Islet of Langerhans (tissue), 1 donor: ENCODE measurements at regions not wholly inside any gene's neighbourhood (a gene's known extent, or its start where the extent isn't known, plus 50 kb on each side); places are given as distances from the start of the nearest gene placed in this dataset.
A peak's percentile ranks its signal among the peaks of the same experiment; 100 is the strongest.

Source experiments
- FAIRE-seq: peaks from one replicate; lab custom pipeline; 2011; peaks lifted over from hg19 to GRCh38; lab: Jason Lieb, UNC

DNA sequence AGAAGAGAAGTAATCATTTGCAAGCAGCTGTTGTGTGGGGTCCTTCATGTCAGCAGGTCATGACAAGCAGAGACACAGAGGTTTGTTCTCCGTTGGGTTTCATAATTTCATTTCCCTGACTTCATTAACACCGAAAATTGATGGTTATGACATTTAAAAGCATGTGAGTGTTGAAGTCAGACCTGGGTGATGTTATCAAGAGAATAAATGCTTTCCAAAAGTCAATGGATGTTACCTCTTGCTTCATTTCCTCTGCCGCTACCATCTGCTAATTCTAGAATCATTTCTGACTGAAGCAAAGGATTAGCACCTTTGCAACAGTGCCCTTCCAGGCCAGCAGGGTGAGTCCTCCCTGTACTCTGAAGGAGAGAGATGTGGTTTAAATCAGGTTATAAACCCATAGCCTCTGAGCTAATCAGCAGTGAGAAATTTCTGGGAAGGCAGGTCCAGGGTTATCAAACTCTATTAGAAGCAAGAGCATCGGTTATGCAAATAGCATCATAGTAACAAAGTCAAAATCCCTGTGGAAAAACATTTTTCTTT is 446.2 kb downstream of the PIK3C3 start:
- FAIRE-seq: no peak

DNA sequence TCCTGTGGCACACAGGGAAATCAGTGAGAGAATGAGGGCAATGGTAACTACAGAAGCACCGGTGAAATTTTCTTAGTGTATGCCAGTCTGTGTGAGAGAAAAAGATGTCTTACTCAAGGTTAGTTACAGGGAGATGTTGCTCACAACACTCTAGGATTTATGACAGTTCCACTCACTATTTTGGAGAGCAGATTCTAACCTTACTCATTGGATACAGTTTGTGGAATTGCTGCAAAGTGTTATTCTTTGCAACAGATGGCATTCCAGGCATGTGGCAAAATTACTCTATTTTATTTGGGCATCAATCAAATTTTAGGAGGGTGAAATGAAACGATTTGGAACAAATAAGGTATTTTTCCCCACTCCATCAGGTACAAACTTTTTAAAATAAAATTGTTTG is 449.1 kb downstream of the PIK3C3 start:
- FAIRE-seq: no peak

GRCh38 chr18:42409005-42409404 is 454.0 kb downstream of the PIK3C3 start:
- FAIRE-seq: no peak

DNA sequence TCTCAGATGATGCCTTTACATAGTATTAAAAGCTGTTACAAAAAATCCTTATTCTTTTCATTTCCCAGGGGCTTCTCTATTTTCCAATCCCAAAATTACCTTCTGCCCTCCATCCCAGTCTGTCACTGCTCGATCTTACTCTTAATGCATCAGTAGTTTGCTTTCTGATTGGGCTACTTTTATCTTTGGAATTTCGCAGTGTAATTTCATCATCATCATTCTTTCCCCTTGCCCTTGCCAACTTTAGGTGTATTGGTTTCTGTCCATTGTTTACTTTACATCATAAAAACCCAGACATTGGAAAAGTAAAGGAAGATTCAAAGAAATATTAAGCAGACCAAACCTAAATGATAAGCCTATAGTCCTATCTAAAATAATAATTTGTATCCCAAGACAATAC is 457.2 kb downstream of the PIK3C3 start:
- no peak for FAIRE-seq

- no peak for FAIRE-seq
These were observed 457.9 kb downstream of the PIK3C3 start for GRCh38 chr18:42412896-42413295.

DNA sequence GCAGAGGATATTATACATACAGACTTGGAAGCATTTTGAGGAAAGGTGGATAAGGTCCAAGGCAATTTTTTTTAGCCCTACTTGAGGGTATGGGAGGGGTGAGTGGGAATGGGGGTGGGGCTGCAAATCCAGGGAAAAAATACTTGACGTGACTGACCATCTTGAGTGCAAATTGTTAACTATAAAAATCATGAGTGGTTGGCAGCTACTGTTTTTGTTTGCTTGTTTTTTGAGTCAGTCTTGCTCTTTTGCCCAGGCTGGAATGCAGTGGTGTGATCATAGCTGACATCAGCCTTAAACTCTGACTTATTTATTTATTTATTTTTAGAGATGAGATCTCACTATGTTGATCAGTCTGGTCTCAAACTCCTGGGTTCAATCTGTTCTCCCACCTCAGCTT is 458.8 kb downstream of the PIK3C3 start:
- no peak for FAIRE-seq

DNA sequence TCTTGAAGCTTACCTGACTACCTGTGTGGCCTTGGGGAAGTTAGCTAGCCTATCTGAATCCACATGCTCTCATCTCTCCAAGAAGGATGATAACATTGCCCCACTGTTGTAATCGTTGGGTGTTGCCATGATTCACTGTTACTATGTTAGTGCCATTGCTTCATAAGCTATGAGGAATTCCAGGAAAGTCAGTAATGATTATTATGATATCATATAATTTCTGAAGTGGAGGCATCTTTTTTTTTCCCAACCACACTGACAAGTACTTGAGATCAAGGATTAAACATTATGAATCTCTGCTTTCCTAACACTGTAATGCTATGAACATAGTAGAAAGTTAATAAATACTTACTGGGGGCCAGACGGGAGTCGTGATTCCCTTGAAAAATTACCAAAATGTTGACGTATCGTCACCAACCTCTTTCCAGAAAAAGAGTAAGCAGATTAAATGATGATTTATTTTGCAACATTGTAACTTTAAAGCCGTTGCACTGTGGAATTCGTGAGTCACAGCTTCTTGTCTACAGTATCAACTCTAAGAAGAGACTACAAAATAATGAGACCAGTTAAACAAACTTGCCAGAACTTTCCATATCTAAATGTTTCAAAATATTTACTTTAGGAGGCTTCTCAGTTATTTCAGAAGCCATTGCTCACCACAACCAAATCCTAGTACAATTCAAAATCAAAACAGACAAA is 459.9 kb downstream of the PIK3C3 start:
- peak; percentile 5 for FAIRE-seq

- FAIRE-seq: no peak
These were observed 462.2 kb downstream of the PIK3C3 start for GRCh38 chr18:42417189-42417588.

DNA sequence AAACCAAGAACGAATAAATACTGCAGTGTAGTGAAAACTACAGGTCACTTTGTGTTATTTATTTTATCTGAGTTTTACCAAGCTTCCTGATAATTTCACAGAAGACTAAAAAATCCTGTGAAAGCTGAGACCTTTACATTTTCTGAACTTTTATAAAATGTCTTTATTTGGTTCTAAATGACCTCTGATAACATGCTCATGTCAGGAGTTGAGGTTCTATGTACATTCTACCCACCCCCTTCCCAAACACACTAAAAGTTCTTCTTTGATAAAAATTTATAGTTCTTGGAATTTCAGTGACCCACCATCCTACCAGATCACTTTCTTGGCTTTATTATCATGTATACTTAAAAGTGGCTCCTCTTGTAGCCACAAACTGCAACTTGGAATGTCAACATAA is 463.1 kb downstream of the PIK3C3 start:
- FAIRE-seq: no peak

DNA sequence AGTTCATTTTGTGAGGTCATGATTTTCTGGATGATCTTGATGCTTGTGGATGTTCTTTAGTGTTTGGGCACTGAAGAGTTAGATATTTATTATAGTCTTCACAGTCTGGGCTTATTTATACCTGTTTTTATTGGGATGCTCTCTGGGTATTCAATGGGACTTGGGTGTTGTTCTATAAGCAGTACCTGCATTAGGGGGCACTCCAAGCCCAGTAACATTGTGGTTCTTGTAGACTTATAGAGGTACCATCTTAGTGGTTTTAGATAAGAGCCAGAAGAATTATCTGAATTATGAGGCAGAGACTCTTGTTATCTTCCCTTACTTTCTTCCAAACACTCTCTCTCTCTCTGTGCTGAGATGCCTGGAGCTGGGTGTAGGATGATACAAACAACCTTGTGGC is 470.0 kb downstream of the PIK3C3 start:
- FAIRE-seq: no peak

GRCh38 chr18:42426496-42427015 is 471.5 kb downstream of the PIK3C3 start:
- no peak for FAIRE-seq

- no peak for FAIRE-seq
These were observed 474.2 kb downstream of the PIK3C3 start for GRCh38 chr18:42429196-42429595.

DNA sequence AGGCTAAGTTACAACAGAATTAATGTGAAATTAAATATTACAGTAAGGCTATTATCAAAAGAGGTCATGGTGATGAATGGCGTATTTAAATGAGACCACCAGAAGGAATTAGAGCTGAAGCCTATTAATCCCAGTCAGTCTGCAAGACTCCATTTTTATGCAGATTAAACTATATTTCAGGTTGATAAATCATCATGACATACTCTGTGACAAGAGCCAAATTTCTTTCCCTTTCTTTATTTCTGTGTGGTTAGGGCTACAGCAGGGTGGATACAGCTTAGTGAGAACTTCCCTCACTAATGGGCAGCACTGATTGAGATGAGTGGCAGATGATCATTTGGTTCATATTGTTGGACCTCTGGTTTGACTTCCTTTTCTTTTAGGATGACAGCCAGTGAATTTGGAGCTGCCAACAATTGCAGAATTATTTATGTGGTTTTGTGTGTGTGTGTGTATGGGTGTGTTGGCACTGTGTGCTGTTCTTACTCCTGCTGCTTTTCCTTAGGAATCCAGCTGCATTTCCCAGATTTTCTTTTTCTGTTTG is 481.3 kb downstream of the PIK3C3 start:
- no peak for FAIRE-seq

DNA sequence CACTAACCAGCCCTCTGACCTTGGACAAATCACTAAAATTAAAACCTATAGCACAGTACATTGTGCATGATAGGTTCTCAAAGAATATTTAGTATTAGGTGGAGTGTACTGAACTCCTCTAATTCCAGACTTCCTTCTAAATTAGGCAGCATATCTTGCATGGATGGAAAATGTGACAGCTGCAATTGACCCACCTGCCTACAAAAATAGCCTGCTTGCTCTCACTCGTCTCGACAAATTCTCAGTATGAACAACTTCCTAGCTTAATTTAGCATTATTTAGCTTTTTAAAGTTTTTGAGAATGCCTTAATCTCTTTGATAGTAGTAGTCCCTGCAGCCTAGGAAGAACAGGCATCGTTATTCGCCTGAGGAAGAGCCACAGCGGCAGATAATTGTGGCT is 482.0 kb downstream of the PIK3C3 start:
- no peak for FAIRE-seq

GRCh38 chr18:42437646-42438045 is 482.6 kb downstream of the PIK3C3 start:
- no peak for FAIRE-seq

DNA sequence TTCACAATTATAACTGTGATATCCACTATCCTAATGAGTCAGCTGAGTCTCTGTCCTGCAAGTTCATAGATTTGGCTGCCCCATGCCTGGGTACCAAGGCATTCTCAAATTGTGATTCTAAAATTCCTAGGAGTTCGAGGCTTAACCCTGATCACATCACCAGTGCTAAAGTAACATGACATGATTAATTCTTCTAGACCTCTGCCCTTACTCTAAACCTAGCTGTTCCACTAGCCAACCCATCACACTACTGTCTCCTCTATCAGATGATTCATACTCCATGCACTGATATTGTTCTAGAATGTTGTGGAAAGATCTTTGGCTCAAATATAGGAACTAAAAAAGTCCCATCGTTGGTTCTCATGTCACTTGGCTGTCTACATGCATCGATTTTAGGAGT is 487.6 kb downstream of the PIK3C3 start:
- FAIRE-seq: no peak

GRCh38 chr18:42444349-42444748 is 489.3 kb downstream of the PIK3C3 start:
- no peak for FAIRE-seq

GRCh38 chr18:42445359-42445758 is 490.3 kb downstream of the PIK3C3 start:
- no peak for FAIRE-seq

DNA sequence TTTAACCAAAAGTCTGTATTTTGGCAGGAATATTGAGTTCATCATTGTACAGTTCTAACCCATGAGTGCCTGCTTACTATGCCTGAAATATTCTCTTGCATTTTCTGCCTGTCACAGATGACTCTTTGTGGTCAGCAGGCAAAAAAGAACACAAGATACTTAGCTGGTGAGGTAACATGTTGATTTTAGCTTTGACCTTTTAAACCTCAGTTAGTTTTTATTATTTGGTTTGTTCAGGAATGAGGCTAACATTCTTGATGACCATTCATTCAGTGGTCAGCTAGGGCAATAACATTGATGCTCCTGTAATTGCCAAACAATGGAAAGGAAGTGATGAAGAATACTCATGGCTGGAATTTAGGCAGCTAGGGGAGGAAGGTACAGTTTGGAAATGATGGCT is 491.2 kb downstream of the PIK3C3 start:
- no peak for FAIRE-seq

GRCh38 chr18:42447688-42448087 is 492.7 kb downstream of the PIK3C3 start:
- no peak for FAIRE-seq

- FAIRE-seq: no peak
These were observed 503.2 kb downstream of the PIK3C3 start for GRCh38 chr18:42458226-42458625.

DNA sequence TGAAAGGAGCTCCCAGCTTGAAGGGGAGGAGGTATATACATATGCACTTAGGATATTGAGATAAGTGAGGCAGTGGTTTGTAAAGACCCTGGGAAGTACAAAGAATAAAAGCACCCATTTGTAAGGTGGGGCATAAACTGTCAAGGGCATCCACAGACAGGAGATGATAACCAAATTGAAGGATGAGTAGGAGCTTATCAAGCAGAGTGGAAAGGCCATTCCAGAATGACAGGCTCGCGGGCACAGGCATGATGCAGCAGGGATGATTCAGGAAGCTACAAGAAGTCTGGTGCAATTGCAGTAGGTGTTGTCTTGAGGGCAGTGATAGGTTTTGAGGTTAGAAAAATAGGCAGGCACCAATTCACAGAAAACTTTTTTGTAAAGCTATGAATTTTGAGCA is 504.8 kb downstream of the PIK3C3 start:
- no peak for FAIRE-seq

DNA sequence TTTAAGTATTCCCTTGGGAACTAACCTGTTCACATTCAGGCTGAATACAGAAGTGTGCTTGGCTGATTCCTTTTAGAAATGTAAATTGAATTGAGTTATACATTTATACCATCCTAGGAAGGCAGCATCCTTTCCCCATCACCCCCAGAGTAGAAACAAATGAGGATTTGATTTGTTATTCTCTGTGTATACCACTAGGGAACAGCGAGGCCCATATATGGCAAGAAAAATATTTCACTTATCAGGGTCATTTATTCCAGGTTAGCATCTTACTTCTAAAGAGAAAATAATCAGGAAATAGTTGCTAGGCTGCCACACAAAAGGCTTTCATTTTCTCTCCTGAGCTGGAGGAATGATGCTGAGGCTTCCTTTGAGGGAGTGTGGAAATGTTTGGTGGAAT is 516.9 kb downstream of the PIK3C3 start:
- FAIRE-seq: no peak

DNA sequence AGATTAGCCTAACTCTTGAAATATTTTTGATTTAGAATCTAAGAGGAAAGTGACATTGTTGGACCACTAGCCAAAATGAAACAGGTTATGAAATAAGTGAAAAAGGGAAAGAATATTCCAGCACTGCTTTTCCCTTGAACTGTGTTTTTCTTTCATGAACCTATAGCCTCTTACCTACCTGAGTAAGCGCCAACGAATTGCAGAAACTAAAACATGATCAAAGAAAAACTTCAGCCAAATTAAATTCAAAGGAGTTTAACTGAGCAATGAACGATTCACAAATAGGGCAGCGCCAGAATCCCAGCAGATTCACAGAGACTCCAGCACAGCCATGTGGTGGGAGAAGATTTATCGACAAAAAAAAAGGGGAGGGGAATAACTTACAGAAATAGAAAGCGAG is 518.6 kb downstream of the PIK3C3 start:
- FAIRE-seq: no peak
